Activated CD4-positive, alpha-beta T cell treated with anti-CD3 and anti-CD28 coated beads for 36 hours (primary cell): ENCODE measurements at regions not wholly inside any gene's neighbourhood (a gene's known extent, or its start where the extent isn't known, plus 50 kb on each side); places are given as distances from the start of the nearest gene placed in this dataset.

Experiments
- ATAC-seq: fragments of 200-7000 bp; cut with Tn5 transposase; one replicate; pipeline ENCODE4 v1.10.0; 2021; ENCODE audit warnings: mild to moderate bottlenecking, moderate library complexity
- CTCF ChIA-PET: fragments of 350-600 bp; sonication (Branson Sonifier 250); formaldehyde crosslinking; loops from one replicate; lab custom pipeline; 2021; ENCODE audit warnings: antibody characterized with exemption; lab: Charles Lee
- POLR2A ChIA-PET: fragments of 350-600 bp; sonication (Branson Sonifier 250); formaldehyde crosslinking; loops from one replicate; lab custom pipeline; 2021; ENCODE audit warnings: antibody characterized with exemption, inconsistent platforms; lab: Charles Lee
- DNase-seq: peaks from one replicate; pipeline ENCODE4 v3.0.0-alpha.2; 2020
- H3K27ac Mint-ChIP-seq: one replicate; pipeline ENCODE4 v1.8.0; 2021; ENCODE audit warnings: mixed read lengths
- H3K27me3 Mint-ChIP-seq: one replicate; pipeline ENCODE4 v1.8.0; 2021; ENCODE audit warnings: mixed read lengths
- H3K36me3 Mint-ChIP-seq: one replicate; pipeline ENCODE4 v1.8.0; 2021; ENCODE audit warnings: low read depth, mixed read lengths
- H3K4me1 Mint-ChIP-seq: one replicate; pipeline ENCODE4 v1.8.0; 2021; ENCODE audit warnings: mixed read lengths
- H3K4me3 Mint-ChIP-seq: one replicate; pipeline ENCODE4 v1.8.0; 2021; ENCODE audit warnings: mild to moderate bottlenecking, moderate library complexity, mixed read lengths
- H3K9me3 Mint-ChIP-seq: one replicate; pipeline ENCODE4 v1.8.0; 2021; ENCODE audit warnings: low read depth, mixed read lengths
- intact Hi-C, 2 experiments: fragments of 100-400 bp; cut with DNase I in 1 of 2; cut with micrococcal nuclease in 1 of 2; formaldehyde crosslinking; loops; one replicate each; pipeline versions ENCODE4 v1.14.2 to v1.15.1; 2022 to 2024; cut with DNase I, micrococcal nuclease

- Mint-ChIP-seq H3K4me3 (no peak overlapping the region), H3K27ac (no peak overlapping the region), H3K36me3 (no peaks in the 10 kb centered on the region), H3K27me3 (peaks cover 2% of the 10 kb centered on the region), H3K4me1 (no peaks in the 10 kb centered on the region), H3K9me3 (no peaks in the 10 kb centered on the region)
- DNase-seq (no peak), ATAC-seq (no peak)
- ChIA-PET POLR2A (interaction anchor here (0.6 kb wide), 1 partner anchor 111 kb away, joined by 5 read pairs; no protein-coding TSS in a partner anchor), CTCF (interaction anchor here (0.6 to 0.7 kb wide), 3 partner anchors 8 to 511 kb away, joined by 3 read pairs; no protein-coding TSS in a partner anchor)
- intact Hi-C loops, result no loop called here
Observed at GRCh38 chr20:50417484-50418235, 92.5 kb upstream of the PTPN1 start.

GRCh38 chr20:50418890-50419642 lies 91.1 kb upstream of the PTPN1 start:
- POLR2A ChIA-PET, result interaction anchor here (0.5 kb wide), 1 partner anchor 252 kb away, joined by 3 read pairs; no protein-coding TSS in a partner anchor

GRCh38 chr20:50420380-50420779 lies 89.8 kb upstream of the PTPN1 start:
- DNase-seq (no peak), ATAC-seq (no peak)
- POLR2A ChIA-PET, result no interaction called here
- Mint-ChIP-seq H3K4me3 (no peak overlapping the region), H3K27ac (no peak overlapping the region), H3K36me3 (no peaks in the 10 kb centered on the region), H3K27me3 (peaks cover 4% of the 10 kb centered on the region), H3K4me1 (no peaks in the 10 kb centered on the region), H3K9me3 (no peaks in the 10 kb centered on the region)
- intact Hi-C loops, result no loop called here
- CTCF ChIA-PET, result interaction anchor here (1.1 kb wide), 1 partner anchor 267 kb away, joined by 3 read pairs; the partner anchor contains the start of gene PEDS1

More at GRCh38 chr20:50418890-50419642, 91.1 kb upstream of the PTPN1 start:
- DNase-seq (no peak), ATAC-seq (no peak)
- Mint-ChIP-seq H3K9me3 (no peaks in the 10 kb centered on the region), H3K27ac (no peak overlapping the region), H3K4me3 (no peak overlapping the region), H3K4me1 (no peaks in the 10 kb centered on the region), H3K27me3 (peaks cover 2% of the 10 kb centered on the region), H3K36me3 (no peaks in the 10 kb centered on the region)
- CTCF ChIA-PET, result no interaction called here
- intact Hi-C loops, result no loop called here

- Mint-ChIP-seq H3K27me3 (peaks cover 4% of the 10 kb centered on the region), H3K36me3 (no peaks in the 10 kb centered on the region), H3K27ac (no peak overlapping the region), H3K4me3 (no peak overlapping the region), H3K4me1 (no peaks in the 10 kb centered on the region), H3K9me3 (no peaks in the 10 kb centered on the region)
- ChIA-PET CTCF (interaction anchor here (0.6 to 1.9 kb wide), 3 partner anchors 11 to 236 kb away, joined by 3 to 4 read pairs (median 3); no protein-coding TSS in a partner anchor), POLR2A (no interaction called here)
- ATAC-seq, result no peak
- intact Hi-C loops, result no loop called here
- no peak for DNase-seq
Observed at GRCh38 chr20:50421356-50422340, 88.5 kb upstream of the PTPN1 start.

DNA sequence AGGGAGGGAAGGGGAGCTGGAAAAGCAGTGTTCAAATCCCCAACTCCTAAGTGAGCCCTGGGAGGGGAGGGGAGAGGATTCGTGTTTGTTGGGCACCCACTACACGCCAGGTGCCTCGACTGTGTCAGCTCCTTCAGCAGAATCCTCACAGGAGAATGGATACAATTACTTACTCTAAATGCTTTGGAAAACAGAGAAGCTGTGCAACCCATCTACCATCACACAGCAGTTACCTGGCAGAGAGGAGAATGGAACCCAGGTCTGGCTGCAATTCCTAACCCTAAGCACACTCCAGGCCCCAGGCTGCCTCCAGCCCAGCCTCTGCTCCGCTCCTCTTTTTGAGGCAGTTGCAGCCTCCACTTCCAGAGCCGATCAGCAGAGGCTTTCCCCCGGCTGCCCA lies 86.4 kb upstream of the PTPN1 start:
- Mint-ChIP-seq H3K36me3 (no peaks in the 10 kb centered on the region), H3K4me1 (no peaks in the 10 kb centered on the region), H3K27ac (no peak overlapping the region), H3K4me3 (no peak overlapping the region), H3K9me3 (no peaks in the 10 kb centered on the region), H3K27me3 (peaks cover 6% of the 10 kb centered on the region)
- no peak for DNase-seq
- no peak for ATAC-seq
- ChIA-PET CTCF (interaction anchor here (1.5 to 1.9 kb wide), 2 partner anchors 9 to 33 kb away, joined by 4 read pairs; no protein-coding TSS in a partner anchor), POLR2A (no interaction called here)
- intact Hi-C loops, result no loop called here

DNA sequence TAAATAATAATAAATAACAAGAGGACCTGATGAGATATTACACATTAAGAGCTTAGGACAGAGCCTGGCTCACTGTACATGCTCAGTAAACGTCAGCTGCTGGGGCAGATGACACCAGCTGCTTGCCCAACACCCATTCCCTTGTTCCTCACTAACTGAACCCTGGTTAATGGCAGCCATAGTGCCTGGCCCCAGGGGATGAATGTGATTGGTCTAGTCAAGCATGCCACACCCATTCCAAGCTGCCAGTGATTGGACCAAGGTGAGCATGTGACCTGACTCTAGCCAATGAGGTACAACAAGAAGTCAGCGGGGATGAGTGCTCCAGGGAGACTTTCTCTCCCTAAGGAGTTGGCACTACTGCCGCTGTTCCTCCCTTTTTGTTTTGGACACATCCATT lies 85.1 kb upstream of the PTPN1 start:
- Mint-ChIP-seq H3K4me1 (no peaks in the 10 kb centered on the region), H3K4me3 (no peak overlapping the region), H3K27me3 (peaks cover 6% of the 10 kb centered on the region), H3K36me3 (no peaks in the 10 kb centered on the region), H3K27ac (no peak overlapping the region), H3K9me3 (no peaks in the 10 kb centered on the region)
- ATAC-seq, result peak; percentile 42
- ChIA-PET POLR2A (no interaction called here), CTCF (interaction anchor here (0.5 to 1.3 kb wide), 3 partner anchors 9 to 21 kb away, joined by 3 read pairs; no protein-coding TSS in a partner anchor)
- intact Hi-C loops, result no loop called here
- DNase-seq, result no peak

GRCh38 chr20:50426866-50427718 lies 83.1 kb upstream of the PTPN1 start:
- H3K9me3 Mint-ChIP-seq, result no peaks in the 10 kb centered on the region
- DNase-seq (no peak), ATAC-seq (no peak)
- ChIA-PET CTCF (interaction anchor here (1.2 kb wide), 1 partner anchor 28 kb away, joined by 3 read pairs; no protein-coding TSS in a partner anchor), POLR2A (no interaction called here)
- H3K27ac Mint-ChIP-seq, result no peak overlapping the region
- intact Hi-C loops, result no loop called here
- no peaks in the 10 kb centered on the region for H3K36me3 Mint-ChIP-seq
- no peak overlapping the region for H3K4me3 Mint-ChIP-seq
- H3K27me3 Mint-ChIP-seq, result peaks cover 6% of the 10 kb centered on the region
- no peaks in the 10 kb centered on the region for H3K4me1 Mint-ChIP-seq

GRCh38 chr20:50427719-50428083 lies 82.5 kb upstream of the PTPN1 start:
- no peaks in the 10 kb centered on the region for H3K4me1 Mint-ChIP-seq
- DNase-seq, result no peak
- intact Hi-C loops, result no loop called here
- H3K9me3 Mint-ChIP-seq, result no peaks in the 10 kb centered on the region
- ChIA-PET POLR2A (no interaction called here), CTCF (interaction anchor here (1.2 kb wide), 1 partner anchor 27 kb away, joined by 3 read pairs; no protein-coding TSS in a partner anchor)
- H3K4me3 Mint-ChIP-seq, result no peak overlapping the region
- peak; percentile 33 for ATAC-seq
- H3K27ac Mint-ChIP-seq, result no peak overlapping the region
- no peaks in the 10 kb centered on the region for H3K36me3 Mint-ChIP-seq
- H3K27me3 Mint-ChIP-seq, result peaks cover 6% of the 10 kb centered on the region

DNA sequence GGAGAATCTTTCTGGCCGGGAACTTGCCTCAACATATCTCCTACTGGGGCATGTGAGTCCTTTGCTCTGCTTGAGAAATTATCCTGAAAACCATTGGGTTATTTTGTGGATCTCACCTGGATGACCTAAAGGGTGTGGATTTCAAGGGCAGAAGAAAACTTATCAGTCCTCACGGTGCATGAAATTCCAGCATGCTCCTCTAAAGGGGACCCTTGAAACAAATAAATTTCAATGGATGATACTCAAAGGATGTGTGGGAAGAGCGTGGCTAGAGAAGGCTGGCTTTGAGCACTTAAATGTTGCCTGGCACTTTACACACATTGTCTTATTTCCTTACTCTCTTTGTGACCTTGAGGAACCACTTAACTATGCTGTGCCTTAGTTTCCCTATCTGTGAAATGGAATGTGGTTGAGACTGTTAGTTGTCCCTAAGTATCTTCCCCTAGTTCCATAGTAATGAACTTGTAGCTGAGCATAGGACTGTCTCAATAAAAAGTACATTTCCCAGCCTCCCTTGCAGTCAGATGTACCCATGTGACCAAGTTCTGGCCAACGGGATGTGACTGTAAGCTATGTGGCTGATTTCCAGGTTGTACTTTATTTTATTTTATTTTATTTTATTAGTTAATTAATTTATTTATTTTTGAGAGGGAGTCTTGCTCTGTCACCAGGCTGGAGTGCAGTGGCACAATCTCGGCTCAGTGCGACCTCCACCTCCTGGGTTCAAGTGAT lies 81.9 kb upstream of the PTPN1 start:
- no peak overlapping the region for H3K27ac Mint-ChIP-seq
- H3K27me3 Mint-ChIP-seq, result peaks cover 6% of the 10 kb centered on the region
- no peak for DNase-seq
- ChIA-PET POLR2A (no interaction called here), CTCF (interaction anchor here (0.6 to 1.2 kb wide), 2 partner anchors 27 to 146 kb away, joined by 3 read pairs; no protein-coding TSS in a partner anchor)
- intact Hi-C loops, result no loop called here
- H3K4me3 Mint-ChIP-seq, result no peak overlapping the region
- no peaks in the 10 kb centered on the region for H3K36me3 Mint-ChIP-seq
- H3K9me3 Mint-ChIP-seq, result no peaks in the 10 kb centered on the region
- no peak for ATAC-seq
- no peaks in the 10 kb centered on the region for H3K4me1 Mint-ChIP-seq
